ENCODE measurements at regions not wholly inside any gene's neighbourhood (a gene's known extent, or its start where the extent isn't known, plus 50 kb on each side); places are given as distances from the start of the nearest gene placed in this dataset.

DNA sequence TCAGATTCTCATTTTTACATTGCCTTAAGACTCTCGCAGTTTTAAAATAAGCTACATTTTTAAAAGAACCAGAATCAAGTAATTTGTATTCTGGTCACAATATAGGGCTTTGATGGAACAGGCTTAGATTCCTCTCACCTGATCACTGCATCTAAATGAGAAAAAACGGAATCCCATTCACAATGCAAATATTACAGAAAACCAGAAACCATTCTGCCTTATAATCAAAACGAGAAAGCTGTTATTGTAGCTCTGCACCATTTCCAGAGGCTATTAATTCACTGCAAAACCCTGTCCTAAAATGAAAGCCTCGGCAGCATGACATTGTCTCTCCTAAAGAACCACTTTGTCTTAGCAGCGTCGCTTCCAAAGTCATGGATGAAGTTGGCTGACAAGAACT is 116.1 kb upstream of the ZNF366 start:
- no peak overlapping the region for H3K4me3 ChIP-seq (ENCODE audit: low read length)
- no peak for DNase-seq (ENCODE audit: low read depth)
- TF ChIP-seq, protein P1, sequence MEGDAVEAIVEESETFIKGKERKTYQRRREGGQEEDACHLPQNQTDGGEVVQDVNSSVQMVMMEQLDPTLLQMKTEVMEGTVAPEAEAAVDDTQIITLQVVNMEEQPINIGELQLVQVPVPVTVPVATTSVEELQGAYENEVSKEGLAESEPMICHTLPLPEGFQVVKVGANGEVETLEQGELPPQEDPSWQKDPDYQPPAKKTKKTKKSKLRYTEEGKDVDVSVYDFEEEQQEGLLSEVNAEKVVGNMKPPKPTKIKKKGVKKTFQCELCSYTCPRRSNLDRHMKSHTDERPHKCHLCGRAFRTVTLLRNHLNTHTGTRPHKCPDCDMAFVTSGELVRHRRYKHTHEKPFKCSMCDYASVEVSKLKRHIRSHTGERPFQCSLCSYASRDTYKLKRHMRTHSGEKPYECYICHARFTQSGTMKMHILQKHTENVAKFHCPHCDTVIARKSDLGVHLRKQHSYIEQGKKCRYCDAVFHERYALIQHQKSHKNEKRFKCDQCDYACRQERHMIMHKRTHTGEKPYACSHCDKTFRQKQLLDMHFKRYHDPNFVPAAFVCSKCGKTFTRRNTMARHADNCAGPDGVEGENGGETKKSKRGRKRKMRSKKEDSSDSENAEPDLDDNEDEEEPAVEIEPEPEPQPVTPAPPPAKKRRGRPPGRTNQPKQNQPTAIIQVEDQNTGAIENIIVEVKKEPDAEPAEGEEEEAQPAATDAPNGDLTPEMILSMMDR (conservative IDR thresholded peaks at IDR 0.05; ENCODE audit: low read length) = no peak

- TF ChIP-seq, protein P1 (conservative IDR thresholded peaks at IDR 0.05; ENCODE audit: low read length) = no peak
These were observed 115.1 kb upstream of the ZNF366 start for GRCh38 chr5:72622170-72622760.

DNA sequence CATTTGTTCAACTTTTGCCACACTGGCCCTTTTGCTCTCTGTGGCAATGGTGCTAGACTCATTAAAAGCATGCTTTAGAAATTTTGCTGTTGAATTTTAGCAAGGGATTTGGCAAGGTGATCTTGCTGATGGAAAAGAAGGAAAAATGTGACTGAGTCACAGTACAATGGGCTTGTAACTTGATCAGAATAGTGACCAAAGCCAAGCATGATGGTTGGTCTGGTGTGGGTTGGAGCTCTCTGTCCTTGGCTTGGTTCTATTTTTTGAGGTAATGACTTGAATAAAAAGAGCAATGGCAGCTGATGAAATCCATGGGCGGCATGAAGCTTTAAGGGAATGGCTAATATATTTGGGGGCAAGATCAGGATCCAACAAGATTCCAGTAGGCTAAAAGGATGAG is 114.4 kb upstream of the ZNF366 start:
- TF ChIP-seq, protein P1 (conservative IDR thresholded peaks at IDR 0.05; ENCODE audit: low read length) = no peak
- no peak overlapping the region for H3K4me3 ChIP-seq (ENCODE audit: low read length)
- DNase-seq (ENCODE audit: low read depth) = peak; percentile 61

More at GRCh38 chr5:72622170-72622760, 115.1 kb upstream of the ZNF366 start:
- DNase-seq (ENCODE audit: low read depth) = peak; percentile 23
- no peak overlapping the region for H3K4me3 ChIP-seq (ENCODE audit: low read length)

- H3K4me3 ChIP-seq (ENCODE audit: low read length) = no peak overlapping the region
- TF ChIP-seq, protein P1 (conservative IDR thresholded peaks at IDR 0.05; ENCODE audit: low read length) = no peak
- DNase-seq (ENCODE audit: low read depth) = no peak
These were observed 112.5 kb upstream of the ZNF366 start for GRCh38 chr5:72619677-72620076.

GRCh38 chr5:72619251-72619650 is 112.0 kb upstream of the ZNF366 start:
- no peak for DNase-seq (ENCODE audit: low read depth)
- TF ChIP-seq, protein P1 (conservative IDR thresholded peaks at IDR 0.05; ENCODE audit: low read length) = no peak
- H3K4me3 ChIP-seq (ENCODE audit: low read length) = no peak overlapping the region

DNA sequence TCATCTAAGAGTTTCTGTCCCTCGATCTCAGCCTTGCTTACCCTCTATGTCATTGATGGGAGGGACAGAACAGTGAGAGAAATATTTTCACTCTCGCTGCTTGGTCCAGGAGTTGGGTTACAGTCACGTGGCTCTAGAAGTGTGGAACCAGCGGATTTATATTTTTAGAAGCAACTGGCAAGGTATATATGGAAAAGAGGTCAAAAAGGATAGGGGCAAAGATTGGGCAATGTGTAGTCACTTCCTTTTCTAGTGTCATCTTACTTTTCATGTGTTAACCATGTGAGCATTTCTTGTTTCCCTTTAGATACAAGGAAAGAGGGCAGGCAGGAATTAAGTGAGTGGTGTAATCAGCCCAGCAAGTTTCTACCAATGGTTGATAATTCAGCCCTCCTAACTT is 111.5 kb upstream of the ZNF366 start:
- no peak overlapping the region for H3K4me3 ChIP-seq (ENCODE audit: low read length)
- TF ChIP-seq, protein P1 (conservative IDR thresholded peaks at IDR 0.05; ENCODE audit: low read length) = no peak
- DNase-seq (ENCODE audit: low read depth) = peak; percentile 52

DNA sequence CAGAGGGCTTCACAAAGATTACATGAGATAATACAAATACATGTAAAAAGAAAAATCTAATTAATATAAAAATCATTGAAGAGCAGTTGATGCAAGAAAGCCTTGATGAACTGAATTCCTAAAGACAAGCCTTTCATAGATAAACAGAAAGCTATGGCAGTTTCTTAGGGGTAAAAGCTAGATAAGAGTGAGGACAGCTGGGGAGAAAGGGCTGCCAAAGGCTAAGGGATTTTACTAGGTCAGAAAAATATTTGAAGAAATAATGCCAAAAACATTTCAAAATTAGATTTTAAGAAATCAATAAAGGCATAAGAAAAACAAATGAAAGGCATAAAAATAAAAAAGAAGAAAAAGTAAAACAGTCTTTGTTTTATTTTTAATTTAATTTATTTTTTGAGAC is 107.9 kb upstream of the ZNF366 start:
- TF ChIP-seq, protein P1 (conservative IDR thresholded peaks at IDR 0.05; ENCODE audit: low read length) = no peak
- DNase-seq (ENCODE audit: low read depth) = no peak
- no peak overlapping the region for H3K4me3 ChIP-seq (ENCODE audit: low read length)
